HCT116 (cell line): ENCODE measurements at regions not wholly inside any gene's neighbourhood (a gene's known extent, or its start where the extent isn't known, plus 50 kb on each side); places are given as distances from the start of the nearest gene placed in this dataset.

ENCODE experiments used
- CEBPB ChIP-seq: IDR thresholded peaks from 2 replicates; pipeline ENCODE4 v1.6.1; 2012; ENCODE audit warnings: low read depth
- CTCF ChIP-seq, 3 experiments: fragments of 200-600 bp in 1 of 3; sonication (generic) in 1 of 3; IDR thresholded peaks in 2 of 3; conservative IDR thresholded peaks in 1 of 3; 2 replicates each; pipeline ENCODE4 v1.5.1; 2012 to 2017; ENCODE audit warnings: low read depth in 2 of 3, low read length in 2 of 3, antibody characterized with exemption in 1 of 3, borderline replicate concordance in 1 of 3, control low read depth in 1 of 3, mild to moderate bottlenecking in 1 of 3, mixed read lengths in 1 of 3, mixed run types in 1 of 3, moderate library complexity in 1 of 3; ENCODE audit not compliant: insufficient read depth in 1 of 3
- ELF1 ChIP-seq: IDR thresholded peaks from 2 replicates; pipeline ENCODE4 v1.6.1; 2012; ENCODE audit warnings: low read depth, borderline replicate concordance
- EZH2 ChIP-seq: fragments of 200-600 bp; sonication (generic); IDR thresholded peaks from 2 replicates; pipeline ENCODE4 v1.6.1; 2017; ENCODE audit warnings: antibody characterized with exemption, mixed run types
- POLR2A ChIP-seq: IDR thresholded peaks from 2 replicates; pipeline ENCODE4 v1.7.0; 2011; ENCODE audit warnings: borderline replicate concordance; ENCODE audit not compliant: insufficient read depth, insufficient read length; ENCODE audit errors: extremely low read depth
- POLR2AphosphoS5 ChIP-seq: IDR thresholded peaks from 2 replicates; pipeline ENCODE4 v1.6.1; 2011; ENCODE audit warnings: mild to moderate bottlenecking, low read depth, low read length, moderate library complexity
- RAD21 ChIP-seq: IDR thresholded peaks from 2 replicates; pipeline ENCODE4 v1.6.1; 2012; ENCODE audit warnings: low read depth, mild to moderate bottlenecking
- ZFX ChIP-seq: fragments of 450-650 bp; IDR thresholded peaks from 2 replicates; pipeline ENCODE4 v1.6.1; 2017
- ZNF274 ChIP-seq: fragments of 200-500 bp; sonication (Bioruptor generic); IDR thresholded peaks from 2 replicates; pipeline ENCODE4 v1.6.1; 2014; ENCODE audit warnings: mild to moderate bottlenecking, low read depth, low read length, inconsistent platforms

- no peak for TF ChIP-seq CTCF (IDR thresholded peaks at IDR 0.05 in 2 of 3, conservative IDR thresholded peaks at IDR 0.05 in 1 of 3; ENCODE audit: borderline replicate concordance in 1 of 3, insufficient read depth in 1 of 3, low read depth in 2 of 3, low read length in 2 of 3)
- TF ChIP-seq POLR2A: no peak
- TF ChIP-seq EZH2: no peak
- no peak for TF ChIP-seq POLR2AphosphoS5
- no peak for TF ChIP-seq ZNF274
- TF ChIP-seq RAD21: no peak
- no peak for TF ChIP-seq CEBPB
- no peak for TF ChIP-seq ZFX
- TF ChIP-seq ELF1: no peak
These were observed 59.8 kb upstream of the CARMIL1 start for GRCh38 chr6:25219216-25219916.
